ENCODE measurements at regions not wholly inside any gene's neighbourhood (a gene's known extent, or its start where the extent isn't known, plus 50 kb on each side); places are given as distances from the start of the nearest gene placed in this dataset.

DNA sequence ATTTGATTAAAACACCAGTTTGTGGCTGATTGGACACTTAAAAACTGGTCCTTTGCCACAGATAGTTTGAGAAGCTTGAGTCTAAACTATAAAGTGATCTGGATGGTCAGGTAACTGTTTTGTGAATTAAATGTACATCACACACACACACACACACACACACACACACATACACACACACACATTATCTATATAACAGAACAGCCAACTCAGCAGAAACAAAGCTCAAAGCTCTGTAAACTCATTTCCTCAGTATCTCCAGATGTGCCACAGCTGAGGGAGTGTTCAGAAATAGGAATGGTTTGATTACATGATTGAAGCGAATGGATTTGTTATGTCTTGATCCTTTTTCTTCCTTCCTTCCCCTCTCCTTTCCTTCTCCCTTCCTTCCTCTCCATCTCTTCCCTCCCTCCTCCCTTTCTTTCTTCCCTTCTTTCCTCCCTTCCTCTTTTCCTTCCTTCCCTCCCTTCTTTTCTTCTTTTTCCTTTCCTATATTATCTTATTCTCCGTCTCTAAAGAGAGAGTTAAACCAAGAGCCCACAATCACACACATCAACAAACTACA lies 100.3 kb downstream of the LLPH start:
- TF ChIP-seq CTCF (conservative IDR thresholded peaks at IDR 0.05; ENCODE audit: low read length): no peak
- TF ChIP-seq EZH2phosphoT487 (IDR thresholded peaks at IDR 0.05; ENCODE audit: borderline replicate concordance, low read depth, low read length): no peak
